ENCODE measurements at regions not wholly inside any gene's neighbourhood (a gene's known extent, or its start where the extent isn't known, plus 50 kb on each side); places are given as distances from the start of the nearest gene placed in this dataset.

DNA sequence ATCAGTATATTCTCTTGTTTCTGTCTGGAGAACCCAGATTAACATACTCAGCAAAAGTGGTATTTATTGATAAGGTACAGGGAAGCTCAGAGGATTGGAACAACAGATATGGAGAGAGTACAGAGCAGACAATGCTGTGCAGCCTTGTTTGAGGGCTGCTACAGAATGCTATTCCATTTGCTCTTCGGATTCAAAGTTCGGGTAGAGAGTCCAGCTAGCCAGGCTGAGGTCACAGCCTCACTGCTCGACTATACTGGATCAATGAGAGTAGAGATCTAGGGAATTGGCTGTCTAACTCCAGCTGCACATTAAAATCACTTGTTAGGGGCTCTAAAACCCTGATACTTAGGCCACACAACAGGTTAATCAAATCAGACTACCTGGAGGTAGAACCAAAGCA, 200.1 kb upstream of the BTBD3 start:
- H3K18ac ChIP-seq (ENCODE audit: extremely low read depth, low read length), result peak overlapping the region; percentile 25; the same call in 1 of the 2 replicates
- peaks cover 0 to 18% (median 9%) of the 10 kb centered on the region in 4 experiments; a peak in 4 of 7 replicates for H3K4me1 ChIP-seq (replicated peaks in 1 of 4; ENCODE audit: control insufficient read depth in 3 of 4, insufficient read depth in 4 of 4, low read length in 3 of 4)
- ChIA-PET CTCF (ENCODE audit: partially characterized antibody) (interaction anchor here (0.7 to 3.9 kb wide), 8 partner anchors 9 to 447 kb away, joined by 3 to 19 read pairs (median 5); no protein-coding TSS in a partner anchor), POLR2A (ENCODE audit: partially characterized antibody) (no interaction called here)
- peak overlapping the region; percentile 83; the same call in 1 of the 2 replicates for H2BK20ac ChIP-seq (ENCODE audit: low read length)
- H3K4me2 ChIP-seq (ENCODE audit: insufficient read depth in 1 of 2, low read depth in 2 of 2, low read length in 2 of 2), result no peak overlapping the region; a peak in 1 of 4 replicates
- no peak overlapping the region for H4K8ac ChIP-seq (ENCODE audit: extremely low read depth, insufficient read depth, low read length)
- no peak overlapping the region for H3K23ac ChIP-seq (ENCODE audit: insufficient read length)
- peak overlapping the region; percentile 51; the same call in 1 of the 2 replicates for H2AFZ ChIP-seq (ENCODE audit: low read length)
- H2AK5ac ChIP-seq (ENCODE audit: low read depth, low read length), result no peak overlapping the region
- no peaks in the 10 kb centered on the region for H3K9me3 ChIP-seq (ENCODE audit: insufficient read depth in 2 of 2, low read depth in 1 of 2, low read length in 1 of 2)
- H2BK12ac ChIP-seq (ENCODE audit: low read depth, low read length), result no peak overlapping the region; the same call in 1 of the 2 replicates
- no peaks in the 10 kb centered on the region for H3K27me3 ChIP-seq (replicated peaks in 1 of 4; ENCODE audit: control insufficient read depth in 3 of 4, extremely low read depth in 1 of 4, insufficient read depth in 3 of 4, low read length in 3 of 4)
- H3K56ac ChIP-seq (replicated peaks; ENCODE audit: insufficient read length, low read depth, low read length), result no peak overlapping the region
- H2BK120ac ChIP-seq (replicated peaks; ENCODE audit: low read depth, low read length), result peak overlapping the region; percentile 80
- H3K79me1 ChIP-seq (ENCODE audit: low read depth, low read length), result no peaks in the 10 kb centered on the region
- H2BK15ac ChIP-seq (ENCODE audit: low read length), result no peak overlapping the region
- no peak overlapping the region for H3K4me3 ChIP-seq (ENCODE audit: extremely low read depth in 1 of 4, insufficient read depth in 2 of 4, low read depth in 3 of 4, low read length in 4 of 4)
- WGBS, 2 experiments (ENCODE audit: extremely low coverage in 1 of 2, insufficient coverage in 1 of 2, insufficient read length in 1 of 2, insufficient replicate concordance in 2 of 2, low coverage in 1 of 2, low lambda C conversion rate in 2 of 2, missing lambda C conversion rate in 1 of 2), result 97% methylated on average over 3 of the region's 3 CpGs; no CpG with 5 or more reads in 1 of the 2 experiments
- H4K5ac ChIP-seq (ENCODE audit: insufficient read length, low read depth, low read length), result no peak overlapping the region
- no peak for TF ChIP-seq CBX8 (IDR thresholded peaks at IDR 0.05; ENCODE audit: borderline replicate concordance, low read depth, low read length)
- 0 out of 2 replicates have a peak, but pooled peaks have one; percentile 22 for TF ChIP-seq PHF8 (conservative IDR thresholded peaks at IDR 0.05; ENCODE audit: low read depth, low read length)
- TF ChIP-seq HDAC2 (IDR thresholded peaks at IDR 0.05; ENCODE audit: borderline replicate concordance in 1 of 2, low read depth in 2 of 2, low read length in 2 of 2), result no peak
- TF ChIP-seq RBBP5 (IDR thresholded peaks at IDR 0.05; ENCODE audit: borderline replicate concordance, low read depth, low read length), result no peak
- no peak overlapping the region for H3K4ac ChIP-seq (replicated peaks; ENCODE audit: insufficient read length, low read depth, low read length)
- H3K27ac ChIP-seq (ENCODE audit: low read depth, low read length), result no peak overlapping the region
- H2BK5ac ChIP-seq (ENCODE audit: low read depth, low read length), result peak overlapping the region; percentile 19; the same call in 1 of the 2 replicates
- FAIRE-seq, result no peak
- peak overlapping the region; percentile 68 for H4K91ac ChIP-seq (replicated peaks; ENCODE audit: insufficient read length, low read length)
- H4K20me1 ChIP-seq (replicated peaks in 1 of 2; ENCODE audit: control insufficient read depth in 1 of 2, insufficient read depth in 2 of 2, low read length in 2 of 2), result no peaks in the 10 kb centered on the region
- no peak for DNase-seq (ENCODE audit: low read depth in 1 of 2, low spot score in 2 of 2)
- H3K36me3 ChIP-seq (ENCODE audit: control insufficient read depth in 2 of 4, insufficient read depth in 4 of 4, low read length in 3 of 4), result no peaks in the 10 kb centered on the region
- no peak overlapping the region for H3K14ac ChIP-seq (ENCODE audit: insufficient read length)
- H3K23me2 ChIP-seq (ENCODE audit: low read depth, low read length), result no peaks in the 10 kb centered on the region
- no peak overlapping the region for H3K9ac ChIP-seq (replicated peaks in 1 of 4; ENCODE audit: extremely low read depth in 1 of 4, low read depth in 3 of 4, low read length in 3 of 4)
- no peaks in the 10 kb centered on the region for H3K79me2 ChIP-seq (ENCODE audit: control insufficient read depth in 1 of 2, insufficient read depth in 2 of 2, low read length in 2 of 2)

Measured in H1 (cell line).